ENCODE measurements at regions not wholly inside any gene's neighbourhood (a gene's known extent, or its start where the extent isn't known, plus 50 kb on each side); places are given as distances from the start of the nearest gene placed in this dataset.

DNA sequence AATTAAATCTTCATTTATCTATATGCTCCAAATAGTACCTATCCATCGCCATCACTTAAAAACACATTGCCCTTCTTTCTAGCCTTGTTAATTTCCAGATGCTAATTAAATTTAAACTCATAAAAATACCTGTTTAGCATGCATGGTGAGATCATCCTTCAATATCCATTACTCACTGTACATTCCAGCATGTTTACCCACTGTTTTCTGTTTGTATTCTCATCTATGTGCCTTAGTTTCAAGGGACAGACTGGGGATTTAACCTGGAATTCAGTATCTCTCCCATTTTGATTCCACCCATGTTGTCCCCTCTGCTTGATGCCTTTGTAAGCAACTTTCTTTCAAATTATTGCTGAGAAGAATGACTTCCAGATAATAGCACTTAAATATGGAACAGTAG, 208.0 kb downstream of the SPTSSA start:
- no peaks in the 10 kb centered on the region for H3K9me3 ChIP-seq (ENCODE audit: control insufficient read depth in 3 of 3, low read length in 3 of 3)
- peaks cover 9 to 20% (median 14%) of the 10 kb centered on the region in 3 donors for H3K4me1 ChIP-seq (ENCODE audit: control insufficient read depth in 3 of 3, insufficient read depth in 3 of 3, low read length in 3 of 3)
- H3K36me3 ChIP-seq (ENCODE audit: control insufficient read depth in 3 of 3, insufficient read depth in 3 of 3, low read length in 3 of 3) = no peaks in the 10 kb centered on the region
- no peak overlapping the region for H3K9ac ChIP-seq (ENCODE audit: low read depth in 1 of 3, low read length in 3 of 3)
- H3K27ac ChIP-seq (ENCODE audit: low read depth, low read length) = no peak overlapping the region
- no peaks in the 10 kb centered on the region for H3K27me3 ChIP-seq (ENCODE audit: control insufficient read depth in 3 of 3, insufficient read depth in 3 of 3, low read length in 3 of 3)
- no peak overlapping the region for H3K4me3 ChIP-seq (ENCODE audit: low read length in 3 of 3)

GRCh38 chr14:34252227-34252626, 209.8 kb downstream of the SPTSSA start:
- Histone ChIP-seq H3K9me3 (ENCODE audit: control insufficient read depth in 3 of 3, low read length in 3 of 3) (no peaks in the 10 kb centered on the region), H3K4me1 (ENCODE audit: control insufficient read depth in 3 of 3, insufficient read depth in 3 of 3, low read length in 3 of 3) (peaks cover 9 to 20% (median 14%) of the 10 kb centered on the region in 3 donors), H3K27ac (ENCODE audit: low read depth, low read length) (peak overlapping the region; percentile 68), H3K9ac (ENCODE audit: low read depth in 1 of 3, low read length in 3 of 3) (no peak overlapping the region), H3K36me3 (ENCODE audit: control insufficient read depth in 3 of 3, insufficient read depth in 3 of 3, low read length in 3 of 3) (no peaks in the 10 kb centered on the region), H3K27me3 (ENCODE audit: control insufficient read depth in 3 of 3, insufficient read depth in 3 of 3, low read length in 3 of 3) (no peaks in the 10 kb centered on the region), H3K4me3 (ENCODE audit: low read length in 3 of 3) (no peak overlapping the region)

DNA sequence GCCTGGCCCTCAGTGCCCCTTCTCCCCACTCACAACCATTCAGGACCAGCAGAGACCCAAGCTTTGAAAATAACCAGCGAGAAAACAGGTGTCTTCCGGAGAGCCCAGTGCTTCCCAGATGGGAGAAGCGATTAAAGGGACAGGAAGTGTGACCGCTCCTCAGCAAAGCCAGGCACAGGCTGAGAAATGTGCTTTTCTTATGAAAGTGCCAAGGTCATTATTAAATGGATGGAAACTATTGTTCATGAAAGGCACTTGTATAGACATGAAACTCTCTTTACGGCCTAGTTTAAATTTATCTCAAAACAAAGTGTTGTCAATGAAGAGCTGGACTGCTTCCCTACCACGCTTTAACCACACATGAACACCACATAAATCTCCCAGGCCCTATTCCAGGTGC, 210.4 kb downstream of the SPTSSA start:
- Histone ChIP-seq H3K9ac (ENCODE audit: low read depth in 1 of 3, low read length in 3 of 3) (peak overlapping the region in 1 of 3 donors; percentile 15), H3K4me3 (ENCODE audit: low read length in 3 of 3) (no peak overlapping the region), H3K9me3 (ENCODE audit: control insufficient read depth in 3 of 3, low read length in 3 of 3) (no peaks in the 10 kb centered on the region), H3K27me3 (ENCODE audit: control insufficient read depth in 3 of 3, insufficient read depth in 3 of 3, low read length in 3 of 3) (no peaks in the 10 kb centered on the region), H3K27ac (ENCODE audit: low read depth, low read length) (peak overlapping the region; percentile 68), H3K4me1 (ENCODE audit: control insufficient read depth in 3 of 3, insufficient read depth in 3 of 3, low read length in 3 of 3) (peaks cover 9 to 20% (median 14%) of the 10 kb centered on the region in 3 donors), H3K36me3 (ENCODE audit: control insufficient read depth in 3 of 3, insufficient read depth in 3 of 3, low read length in 3 of 3) (no peaks in the 10 kb centered on the region)

GRCh38 chr14:34250959-34251358, 211.1 kb downstream of the SPTSSA start:
- Histone ChIP-seq H3K27ac (ENCODE audit: low read depth, low read length) (peak overlapping the region; percentile 68), H3K9me3 (ENCODE audit: control insufficient read depth in 3 of 3, low read length in 3 of 3) (no peaks in the 10 kb centered on the region), H3K36me3 (ENCODE audit: control insufficient read depth in 3 of 3, insufficient read depth in 3 of 3, low read length in 3 of 3) (no peaks in the 10 kb centered on the region), H3K9ac (ENCODE audit: low read depth in 1 of 3, low read length in 3 of 3) (peak overlapping the region in 2 of 3 donors; percentile 19 to 54), H3K4me3 (ENCODE audit: low read length in 3 of 3) (peak overlapping the region in 1 of 3 donors; percentile 49), H3K4me1 (ENCODE audit: control insufficient read depth in 3 of 3, insufficient read depth in 3 of 3, low read length in 3 of 3) (peaks cover 9 to 20% (median 14%) of the 10 kb centered on the region in 3 donors), H3K27me3 (ENCODE audit: control insufficient read depth in 3 of 3, insufficient read depth in 3 of 3, low read length in 3 of 3) (no peaks in the 10 kb centered on the region)

DNA sequence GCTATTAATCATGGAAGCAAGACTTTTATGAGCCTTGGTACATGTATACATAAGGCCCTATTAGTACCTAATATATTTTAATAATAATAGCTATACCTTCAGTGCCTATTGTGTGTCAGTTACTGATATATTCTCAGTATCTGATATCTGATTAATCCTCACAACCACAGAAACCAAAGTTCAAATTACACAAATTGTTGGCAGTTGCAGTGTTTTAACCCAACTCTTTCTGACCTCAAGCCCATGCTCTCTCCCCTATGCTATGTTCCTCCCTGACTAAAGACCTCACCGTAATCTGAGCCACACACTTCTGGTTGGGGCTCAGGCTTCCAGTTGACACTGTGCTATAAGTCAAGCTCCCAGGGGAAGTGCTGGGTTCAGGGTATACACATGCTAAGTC, 214.4 kb downstream of the SPTSSA start:
- Histone ChIP-seq H3K4me1 (ENCODE audit: control insufficient read depth in 3 of 3, insufficient read depth in 3 of 3, low read length in 3 of 3) (peaks cover 9 to 20% (median 14%) of the 10 kb centered on the region in 3 donors), H3K4me3 (ENCODE audit: low read length in 3 of 3) (no peak overlapping the region), H3K36me3 (ENCODE audit: control insufficient read depth in 3 of 3, insufficient read depth in 3 of 3, low read length in 3 of 3) (no peaks in the 10 kb centered on the region), H3K27ac (ENCODE audit: low read depth, low read length) (no peak overlapping the region), H3K9ac (ENCODE audit: low read depth in 1 of 3, low read length in 3 of 3) (no peak overlapping the region), H3K27me3 (ENCODE audit: control insufficient read depth in 3 of 3, insufficient read depth in 3 of 3, low read length in 3 of 3) (no peaks in the 10 kb centered on the region), H3K9me3 (ENCODE audit: control insufficient read depth in 3 of 3, low read length in 3 of 3) (no peaks in the 10 kb centered on the region)

DNA sequence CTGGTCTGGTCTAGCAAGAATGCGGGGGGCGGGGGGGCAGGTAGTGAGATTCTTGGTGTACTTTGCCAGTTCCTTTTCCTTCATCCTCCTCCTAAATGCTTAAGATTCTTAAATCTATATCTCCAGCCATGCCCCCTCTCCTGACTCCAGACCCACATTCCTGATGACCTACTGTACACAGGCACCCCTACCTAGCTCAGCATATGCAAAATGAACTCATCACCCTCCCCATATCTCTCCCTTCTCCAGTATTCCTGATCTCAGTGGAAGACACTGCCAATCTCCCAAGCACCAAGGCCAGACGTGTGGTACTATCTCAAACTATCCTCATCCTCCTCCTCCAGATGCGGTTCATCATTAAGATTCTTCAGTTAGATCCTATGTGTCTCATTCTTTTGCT, 215.8 kb downstream of the SPTSSA start:
- Histone ChIP-seq H3K27ac (ENCODE audit: low read depth, low read length) (no peak overlapping the region), H3K36me3 (ENCODE audit: control insufficient read depth in 3 of 3, insufficient read depth in 3 of 3, low read length in 3 of 3) (no peaks in the 10 kb centered on the region), H3K9me3 (ENCODE audit: control insufficient read depth in 3 of 3, low read length in 3 of 3) (no peaks in the 10 kb centered on the region), H3K4me3 (ENCODE audit: low read length in 3 of 3) (no peak overlapping the region), H3K27me3 (ENCODE audit: control insufficient read depth in 3 of 3, insufficient read depth in 3 of 3, low read length in 3 of 3) (no peaks in the 10 kb centered on the region), H3K9ac (ENCODE audit: low read depth in 1 of 3, low read length in 3 of 3) (no peak overlapping the region), H3K4me1 (ENCODE audit: control insufficient read depth in 3 of 3, insufficient read depth in 3 of 3, low read length in 3 of 3) (peaks cover 6 to 13% (median 10%) of the 10 kb centered on the region in 3 donors)

GRCh38 chr14:34243401-34243800, 218.6 kb downstream of the SPTSSA start:
- H3K9ac ChIP-seq (ENCODE audit: low read depth in 1 of 3, low read length in 3 of 3) = no peak overlapping the region
- no peaks in the 10 kb centered on the region for H3K36me3 ChIP-seq (ENCODE audit: control insufficient read depth in 3 of 3, insufficient read depth in 3 of 3, low read length in 3 of 3)
- peaks cover 0 to 5% (median 4%) of the 10 kb centered on the region in 3 donors for H3K4me1 ChIP-seq (ENCODE audit: control insufficient read depth in 3 of 3, insufficient read depth in 3 of 3, low read length in 3 of 3)
- no peaks in the 10 kb centered on the region for H3K9me3 ChIP-seq (ENCODE audit: control insufficient read depth in 3 of 3, low read length in 3 of 3)
- no peak overlapping the region for H3K27ac ChIP-seq (ENCODE audit: low read depth, low read length)
- no peak overlapping the region for H3K4me3 ChIP-seq (ENCODE audit: low read length in 3 of 3)
- H3K27me3 ChIP-seq (ENCODE audit: control insufficient read depth in 3 of 3, insufficient read depth in 3 of 3, low read length in 3 of 3) = no peaks in the 10 kb centered on the region

GRCh38 chr14:34243001-34243400, 219.0 kb downstream of the SPTSSA start:
- Histone ChIP-seq H3K9me3 (ENCODE audit: control insufficient read depth in 3 of 3, low read length in 3 of 3) (no peaks in the 10 kb centered on the region), H3K9ac (ENCODE audit: low read depth in 1 of 3, low read length in 3 of 3) (no peak overlapping the region)

GRCh38 chr14:34241185-34241711, 220.8 kb downstream of the SPTSSA start:
- Histone ChIP-seq H3K9ac (ENCODE audit: low read depth in 1 of 3, low read length in 3 of 3) (no peak overlapping the region), H3K36me3 (ENCODE audit: control insufficient read depth in 3 of 3, insufficient read depth in 3 of 3, low read length in 3 of 3) (no peaks in the 10 kb centered on the region), H3K4me3 (ENCODE audit: low read length in 3 of 3) (no peak overlapping the region), H3K27me3 (ENCODE audit: control insufficient read depth in 3 of 3, insufficient read depth in 3 of 3, low read length in 3 of 3) (no peaks in the 10 kb centered on the region), H3K27ac (ENCODE audit: low read depth, low read length) (no peak overlapping the region), H3K9me3 (ENCODE audit: control insufficient read depth in 3 of 3, low read length in 3 of 3) (no peaks in the 10 kb centered on the region), H3K4me1 (ENCODE audit: control insufficient read depth in 3 of 3, insufficient read depth in 3 of 3, low read length in 3 of 3) (peaks cover 0 to 8% (median 4%) of the 10 kb centered on the region in 3 donors)

More at GRCh38 chr14:34243001-34243400, 219.0 kb downstream of the SPTSSA start:
- Histone ChIP-seq H3K27me3 (ENCODE audit: control insufficient read depth in 3 of 3, insufficient read depth in 3 of 3, low read length in 3 of 3) (no peaks in the 10 kb centered on the region), H3K36me3 (ENCODE audit: control insufficient read depth in 3 of 3, insufficient read depth in 3 of 3, low read length in 3 of 3) (no peaks in the 10 kb centered on the region), H3K4me1 (ENCODE audit: control insufficient read depth in 3 of 3, insufficient read depth in 3 of 3, low read length in 3 of 3) (peaks cover 0 to 5% (median 4%) of the 10 kb centered on the region in 3 donors), H3K4me3 (ENCODE audit: low read length in 3 of 3) (no peak overlapping the region), H3K27ac (ENCODE audit: low read depth, low read length) (no peak overlapping the region)

- H3K4me3 ChIP-seq (ENCODE audit: low read length in 3 of 3) = no peak overlapping the region
- H3K9ac ChIP-seq (ENCODE audit: low read depth in 1 of 3, low read length in 3 of 3) = no peak overlapping the region
- H3K9me3 ChIP-seq (ENCODE audit: control insufficient read depth in 3 of 3, low read length in 3 of 3) = no peaks in the 10 kb centered on the region
- no peaks in the 10 kb centered on the region for H3K27me3 ChIP-seq (ENCODE audit: control insufficient read depth in 3 of 3, insufficient read depth in 3 of 3, low read length in 3 of 3)
- peaks cover 20 to 32% (median 27%) of the 10 kb centered on the region in 3 donors for H3K4me1 ChIP-seq (ENCODE audit: control insufficient read depth in 3 of 3, insufficient read depth in 3 of 3, low read length in 3 of 3)
- H3K27ac ChIP-seq (ENCODE audit: low read depth, low read length) = no peak overlapping the region
- no peaks in the 10 kb centered on the region for H3K36me3 ChIP-seq (ENCODE audit: control insufficient read depth in 3 of 3, insufficient read depth in 3 of 3, low read length in 3 of 3)
These were observed 223.4 kb downstream of the SPTSSA start for GRCh38 chr14:34238610-34239009.
